ENCODE measurements at regions not wholly inside any gene's neighbourhood (a gene's known extent, or its start where the extent isn't known, plus 50 kb on each side); places are given as distances from the start of the nearest gene placed in this dataset.

DNA sequence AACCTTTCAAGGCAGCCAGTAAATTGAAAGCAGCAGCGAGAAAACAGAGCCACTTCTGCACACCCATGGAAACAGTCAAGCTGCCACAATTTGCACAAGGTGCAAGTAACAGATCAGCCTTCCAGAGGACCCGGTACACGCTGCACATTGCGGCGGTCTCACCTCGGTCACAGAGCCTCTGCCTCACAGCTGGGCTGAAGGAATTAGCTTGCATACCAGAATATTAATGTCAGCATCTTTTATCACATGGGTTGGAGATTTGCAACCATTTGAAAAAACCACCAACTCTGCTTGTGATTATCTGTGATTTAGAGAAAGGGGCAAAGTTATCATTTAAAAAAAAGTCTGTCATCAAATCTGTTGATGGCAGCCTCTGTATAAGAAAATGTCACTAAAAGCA is 330.5 kb upstream of the TCF4 start:
- Histone ChIP-seq H3K79me2 (ENCODE audit: insufficient read depth, low read length) (no peaks in the 10 kb centered on the region), H3K9me3 (replicated peaks in 1 of 2; ENCODE audit: control insufficient read depth in 1 of 2, insufficient read depth in 1 of 2, low read length in 2 of 2) (peaks cover 0 to 7% of the 10 kb centered on the region in 2 donors), H2AFZ (ENCODE audit: insufficient read depth, low read depth, low read length, poor library complexity, severe bottlenecking) (no peak overlapping the region), H3K4me1 (ENCODE audit: control insufficient read depth in 1 of 2, insufficient read depth in 2 of 2, low read length in 2 of 2) (no peaks in the 10 kb centered on the region), H3K4me2 (replicated peaks; ENCODE audit: extremely low read depth, low read length, poor library complexity, severe bottlenecking) (no peak overlapping the region), H4K20me1 (ENCODE audit: insufficient read depth, low read length) (no peaks in the 10 kb centered on the region), H3K27me3 (ENCODE audit: control insufficient read depth in 2 of 2, insufficient read depth in 2 of 2, low read length in 2 of 2) (no peaks in the 10 kb centered on the region), H3K36me3 (replicated peaks in 1 of 2; ENCODE audit: control insufficient read depth in 1 of 2, insufficient read depth in 2 of 2, low read length in 2 of 2) (no peaks in the 10 kb centered on the region), H3K4me3 (replicated peaks in 1 of 3; ENCODE audit: low read depth in 2 of 3, low read length in 3 of 3) (no peak overlapping the region), H3K9ac (ENCODE audit: insufficient read depth, low read length, poor library complexity, severe bottlenecking) (no peak overlapping the region), H3K27ac (ENCODE audit: low read depth in 1 of 2, low read length in 2 of 2) (no peak overlapping the region)
- intact Hi-C loops (cut with micrococcal nuclease) = no loop called here
- Mint-ChIP-seq H3K9me3 (peaks cover 2 to 6% (median 4%) of the 10 kb centered on the region in 7 donors), H3K36me3 (no peaks in the 10 kb centered on the region), H3K4me1 (no peaks in the 10 kb centered on the region), H3K27ac (no peak overlapping the region), H3K4me3 (no peak overlapping the region), H3K27me3 (ENCODE audit: low read depth in 3 of 3) (no peaks in the 10 kb centered on the region)
- TF ChIP-seq, protein P1, sequence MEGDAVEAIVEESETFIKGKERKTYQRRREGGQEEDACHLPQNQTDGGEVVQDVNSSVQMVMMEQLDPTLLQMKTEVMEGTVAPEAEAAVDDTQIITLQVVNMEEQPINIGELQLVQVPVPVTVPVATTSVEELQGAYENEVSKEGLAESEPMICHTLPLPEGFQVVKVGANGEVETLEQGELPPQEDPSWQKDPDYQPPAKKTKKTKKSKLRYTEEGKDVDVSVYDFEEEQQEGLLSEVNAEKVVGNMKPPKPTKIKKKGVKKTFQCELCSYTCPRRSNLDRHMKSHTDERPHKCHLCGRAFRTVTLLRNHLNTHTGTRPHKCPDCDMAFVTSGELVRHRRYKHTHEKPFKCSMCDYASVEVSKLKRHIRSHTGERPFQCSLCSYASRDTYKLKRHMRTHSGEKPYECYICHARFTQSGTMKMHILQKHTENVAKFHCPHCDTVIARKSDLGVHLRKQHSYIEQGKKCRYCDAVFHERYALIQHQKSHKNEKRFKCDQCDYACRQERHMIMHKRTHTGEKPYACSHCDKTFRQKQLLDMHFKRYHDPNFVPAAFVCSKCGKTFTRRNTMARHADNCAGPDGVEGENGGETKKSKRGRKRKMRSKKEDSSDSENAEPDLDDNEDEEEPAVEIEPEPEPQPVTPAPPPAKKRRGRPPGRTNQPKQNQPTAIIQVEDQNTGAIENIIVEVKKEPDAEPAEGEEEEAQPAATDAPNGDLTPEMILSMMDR (IDR thresholded peaks at IDR 0.05) = no peak
- 93% methylated on average over 3 of the region's 6 CpGs for WGBS (ENCODE audit: insufficient coverage)
- DNase-seq = no peak

DNA sequence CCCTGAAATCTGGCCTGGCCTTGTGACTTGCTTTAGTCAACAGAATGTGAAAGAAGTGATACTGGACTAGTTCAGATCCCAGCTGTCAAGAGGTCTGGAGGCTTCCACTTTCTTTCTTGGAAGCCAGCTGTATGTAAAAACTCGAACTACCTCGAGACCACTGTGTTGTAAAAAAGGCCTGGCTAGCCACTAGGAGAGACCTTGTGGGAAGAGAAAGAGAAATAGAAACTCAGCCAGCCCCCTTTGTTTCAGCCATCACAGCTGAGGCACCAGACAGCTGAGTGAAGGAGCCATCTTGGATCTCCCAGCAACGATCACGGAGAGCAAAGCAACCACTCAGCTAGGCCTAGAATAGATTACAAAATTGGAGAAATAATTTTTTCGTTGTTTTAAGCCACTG is 324.9 kb upstream of the TCF4 start:
- Mint-ChIP-seq H3K27ac (no peak overlapping the region), H3K4me3 (no peak overlapping the region), H3K4me1 (no peaks in the 10 kb centered on the region), H3K36me3 (no peaks in the 10 kb centered on the region), H3K27me3 (ENCODE audit: low read depth in 3 of 3) (no peaks in the 10 kb centered on the region), H3K9me3 (peaks cover 2 to 6% (median 3%) of the 10 kb centered on the region in 7 donors)
- no peak overlapping the region for H3K4me3 ChIP-seq (replicated peaks in 1 of 3; ENCODE audit: low read depth in 2 of 3, low read length in 3 of 3)
- no peak overlapping the region for H3K9ac ChIP-seq (ENCODE audit: insufficient read depth, low read length, poor library complexity, severe bottlenecking)
- H3K79me2 ChIP-seq (ENCODE audit: insufficient read depth, low read length) = no peaks in the 10 kb centered on the region
- no peaks in the 10 kb centered on the region for H3K4me1 ChIP-seq (ENCODE audit: control insufficient read depth in 1 of 2, insufficient read depth in 2 of 2, low read length in 2 of 2)
- H4K20me1 ChIP-seq (ENCODE audit: insufficient read depth, low read length) = no peaks in the 10 kb centered on the region
- DNase-seq = no peak
- 100% methylated on average over 2 of the region's 5 CpGs for WGBS (ENCODE audit: insufficient coverage)
- H2AFZ ChIP-seq (ENCODE audit: insufficient read depth, low read depth, low read length, poor library complexity, severe bottlenecking) = no peak overlapping the region
- H3K27ac ChIP-seq (ENCODE audit: low read depth in 1 of 2, low read length in 2 of 2) = no peak overlapping the region
- peaks cover 0 to 10% of the 10 kb centered on the region in 2 donors for H3K9me3 ChIP-seq (replicated peaks in 1 of 2; ENCODE audit: control insufficient read depth in 1 of 2, insufficient read depth in 1 of 2, low read length in 2 of 2)
- no peak overlapping the region for H3K4me2 ChIP-seq (replicated peaks; ENCODE audit: extremely low read depth, low read length, poor library complexity, severe bottlenecking)
- no peaks in the 10 kb centered on the region for H3K27me3 ChIP-seq (ENCODE audit: control insufficient read depth in 2 of 2, insufficient read depth in 2 of 2, low read length in 2 of 2)
- no peaks in the 10 kb centered on the region for H3K36me3 ChIP-seq (replicated peaks in 1 of 2; ENCODE audit: control insufficient read depth in 1 of 2, insufficient read depth in 2 of 2, low read length in 2 of 2)
- intact Hi-C loops (cut with micrococcal nuclease) = no loop called here
- TF ChIP-seq, protein P1 (IDR thresholded peaks at IDR 0.05) = no peak
